ENCODE measurements at regions not wholly inside any gene's neighbourhood (a gene's known extent, or its start where the extent isn't known, plus 50 kb on each side); places are given as distances from the start of the nearest gene placed in this dataset.
A peak's percentile ranks its signal among the peaks of the same experiment; 100 is the strongest.

GRCh38 chrX:65034668-65035445 lies 58.6 kb upstream of the ZC4H2 start, which contains the start of gene ZC3H12B (continued):
- TF ChIP-seq MCM2 (IDR thresholded peaks at IDR 0.05; ENCODE audit: low read depth) (no peak), HDAC2 (IDR thresholded peaks at IDR 0.05) (no peak), CREBBP (IDR thresholded peaks at IDR 0.05; ENCODE audit: low read depth, low read length) (no peak), ZKSCAN3 (CRISPR knock-in tag; IDR thresholded peaks at IDR 0.05) (no peak), RCOR1 (IDR thresholded peaks at IDR 0.05; ENCODE audit: borderline replicate concordance in 1 of 2, low read depth in 2 of 2, low read length in 2 of 2) (peak in 1 of 2 experiments; percentile 28; a peak in 1 of 4 replicates), PATZ1 (CRISPR knock-in tag; IDR thresholded peaks at IDR 0.05; ENCODE audit: borderline replicate concordance) (no peak), ZNF518B (CRISPR knock-in tag; IDR thresholded peaks at IDR 0.05) (no peak), ZBTB7A (IDR thresholded peaks at IDR 0.05; ENCODE audit: borderline replicate concordance, control insufficient read depth, low read depth, low read length) (peak; percentile 78; the same call in 1 of the 2 replicates), MAZ (CRISPR knock-in tag; conservative IDR thresholded peaks at IDR 0.05 in 1 of 2, IDR thresholded peaks at IDR 0.05 in 1 of 2) (0 out of 4 replicates have a peak, but pooled peaks have one; percentile 13 to 36), MTA3 (IDR thresholded peaks at IDR 0.05; ENCODE audit: borderline replicate concordance) (0 out of 2 replicates have a peak, but pooled peaks have one; percentile 24), CSDE1 (IDR thresholded peaks at IDR 0.05) (peak in 1 of 2 experiments; percentile 87; a peak in 2 of 4 replicates), DEAF1 (CRISPR knock-in tag; IDR thresholded peaks at IDR 0.05) (no peak), ATF7 (IDR thresholded peaks at IDR 0.05) (no peak), E2F6 (IDR thresholded peaks at IDR 0.05; ENCODE audit: borderline replicate concordance in 1 of 2, extremely low read depth in 1 of 2, insufficient read depth in 1 of 2, insufficient read length in 1 of 2, low read depth in 1 of 2, low read length in 1 of 2, poor library complexity in 1 of 2, severe bottlenecking in 1 of 2) (peak in 1 of 2 experiments; percentile 30), ARID3A (IDR thresholded peaks at IDR 0.05; ENCODE audit: borderline replicate concordance, low read depth, low read length) (no peak), NCOA6 (IDR thresholded peaks at IDR 0.05) (peak; percentile 53)

Data from K562 (cell line).